Pancreas (tissue), 10 donors: ENCODE measurements at regions not wholly inside any gene's neighbourhood (a gene's known extent, or its start where the extent isn't known, plus 50 kb on each side); places are given as distances from the start of the nearest gene placed in this dataset.

ENCODE experiments used
- ATAC-seq, 4 donors: fragments of 200-7000 bp; cut with Tn5 transposase; one replicate each; pipeline versions ENCODE4 v1.8.0 to v1.9.1; 2020; ENCODE audit warnings: mild to moderate bottlenecking in 4 of 4, moderate library complexity in 4 of 4
- DNase-seq, 6 donors: peaks; one replicate each; pipeline ENCODE4 v3.0.0-alpha.2; 2020
- FAIRE-seq: peaks from 2 replicates; lab custom pipeline; 2012; peaks lifted over from hg19 to GRCh38; lab: Jason Lieb, UNC
- H3K27ac ChIP-seq, 4 donors: fragments of 200-600 bp; sonication (generic); 1 replicate in 3 of 4; 2 replicates in 1 of 4; pipeline versions ENCODE4 v1.5.0 to v1.8.0; 2020
- H3K27me3 ChIP-seq, 4 donors: fragments of 200-600 bp; one replicate each; pipeline ENCODE4 v1.8.0; 2021
- H3K36me3 ChIP-seq, 3 donors: fragments of 200-600 bp; sonication (generic) in 1 of 3; one replicate each; pipeline versions ENCODE4 v1.5.0 to v1.8.0; 2020 to 2021
- H3K4me1 ChIP-seq, 3 donors: fragments of 200-600 bp; one replicate each; pipeline ENCODE4 v1.8.0; 2021
- H3K4me3 ChIP-seq, 4 donors: fragments of 200-600 bp; sonication (generic) in 2 of 4; one replicate each; pipeline versions ENCODE4 v1.5.0 to v1.8.0; 2020 to 2021
- H3K9me3 ChIP-seq, 4 donors: fragments of 200-600 bp; one replicate each; pipeline ENCODE4 v1.8.0; 2021
- WGBS, 2 donors: extraction: QIAGEN DNeasy Blood & Tissue Kit; methylation state at CpG; one replicate each; pipeline ENCODE4 v1.1.7; 2013; 5-methylcytosine and 5-hydroxymethylcytosine counted together
- intact Hi-C, 3 donors: fragments of 100-400 bp; cut with DNase I; formaldehyde crosslinking; loops; one replicate each; pipeline versions ENCODE4 v1.11.1 to v1.14.2; 2022
- TF ChIP-seq, protein P1 (sequence below), 4 donors: fragments of 200-600 bp; sonication (generic) in 3 of 4; IDR thresholded peaks; one replicate each; pipeline versions ENCODE4 v1.5.0 to v1.8.0; 2021; ENCODE audit warnings: antibody characterized with exemption in 4 of 4
- donor health status: healthy with polysubstance abuse.
- donor health status: DM: no; HTN: no; CAD: no; lungs with moderate emphysema.
- donor health status: DM: no; HTN: no; CAD: no.
- donor health status: control.
- donor health status: control.
- donor health status: Bipolar disorder and iron deficiency.
- donor health status: DM: yes; HTN: yes; CAD: no.
- donor health status: DM: no; HTN: no; CAD: no.
- donor health status: DM: no; HTN: no; CAD: no.
- donor health status: DM: yes; HTN: yes; CAD: no.

DNA sequence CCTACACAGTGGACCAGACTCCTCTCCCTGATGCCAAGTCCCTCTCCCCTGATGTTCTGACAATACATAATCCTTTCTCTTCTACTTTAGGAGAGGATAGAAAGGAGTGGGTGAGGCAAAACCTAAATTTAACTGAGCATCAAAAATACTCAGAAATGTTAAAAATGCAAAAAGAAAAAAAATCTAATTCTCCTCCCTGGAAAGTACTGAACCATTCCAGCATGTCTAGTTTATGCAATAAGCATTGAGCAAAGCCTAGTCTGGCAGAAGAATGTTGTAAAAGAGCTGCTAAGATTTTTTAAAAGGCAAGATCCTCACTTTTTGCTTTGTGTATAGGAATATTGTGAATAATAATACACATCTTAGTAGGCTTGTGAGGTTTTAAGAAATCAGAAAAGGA lies 116.6 kb upstream of the STXBP5 start:
- FAIRE-seq (no peak), DNase-seq (no peak), ATAC-seq (no peak)
- Histone ChIP-seq H3K27me3 (no peaks in the 10 kb centered on the region), H3K4me1 (no peaks in the 10 kb centered on the region), H3K27ac (no peak overlapping the region), H3K9me3 (no peaks in the 10 kb centered on the region), H3K4me3 (no peak overlapping the region), H3K36me3 (no peaks in the 10 kb centered on the region)
- intact Hi-C loops, result no loop called here
- TF ChIP-seq, protein P1, sequence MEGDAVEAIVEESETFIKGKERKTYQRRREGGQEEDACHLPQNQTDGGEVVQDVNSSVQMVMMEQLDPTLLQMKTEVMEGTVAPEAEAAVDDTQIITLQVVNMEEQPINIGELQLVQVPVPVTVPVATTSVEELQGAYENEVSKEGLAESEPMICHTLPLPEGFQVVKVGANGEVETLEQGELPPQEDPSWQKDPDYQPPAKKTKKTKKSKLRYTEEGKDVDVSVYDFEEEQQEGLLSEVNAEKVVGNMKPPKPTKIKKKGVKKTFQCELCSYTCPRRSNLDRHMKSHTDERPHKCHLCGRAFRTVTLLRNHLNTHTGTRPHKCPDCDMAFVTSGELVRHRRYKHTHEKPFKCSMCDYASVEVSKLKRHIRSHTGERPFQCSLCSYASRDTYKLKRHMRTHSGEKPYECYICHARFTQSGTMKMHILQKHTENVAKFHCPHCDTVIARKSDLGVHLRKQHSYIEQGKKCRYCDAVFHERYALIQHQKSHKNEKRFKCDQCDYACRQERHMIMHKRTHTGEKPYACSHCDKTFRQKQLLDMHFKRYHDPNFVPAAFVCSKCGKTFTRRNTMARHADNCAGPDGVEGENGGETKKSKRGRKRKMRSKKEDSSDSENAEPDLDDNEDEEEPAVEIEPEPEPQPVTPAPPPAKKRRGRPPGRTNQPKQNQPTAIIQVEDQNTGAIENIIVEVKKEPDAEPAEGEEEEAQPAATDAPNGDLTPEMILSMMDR (IDR thresholded peaks at IDR 0.05), result no peak

DNA sequence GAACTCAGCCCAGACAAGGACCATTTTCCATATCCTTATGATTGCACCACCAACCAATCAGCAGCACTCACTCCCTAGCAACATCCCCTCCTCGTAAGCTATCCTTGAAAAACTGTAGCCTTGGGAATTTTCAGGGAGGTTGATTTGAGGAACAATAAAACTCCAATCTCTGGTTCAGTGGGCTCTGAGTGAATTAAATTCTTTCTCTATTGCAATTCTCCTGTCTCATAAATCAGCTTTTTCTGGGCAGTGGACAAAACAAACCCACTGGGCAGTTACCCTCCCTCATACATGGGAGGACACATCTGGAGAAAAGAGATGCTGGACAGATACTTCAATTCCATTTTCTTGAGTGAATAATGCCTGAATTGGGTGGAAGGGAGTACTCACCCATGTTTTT lies 115.4 kb upstream of the STXBP5 start:
- Histone ChIP-seq H3K9me3 (no peaks in the 10 kb centered on the region), H3K27ac (no peak overlapping the region), H3K27me3 (no peaks in the 10 kb centered on the region), H3K4me1 (no peaks in the 10 kb centered on the region), H3K4me3 (no peak overlapping the region), H3K36me3 (no peaks in the 10 kb centered on the region)
- FAIRE-seq, result no peak
- DNase-seq, result no peak
- ATAC-seq, result no peak
- 97% methylated on average over 1 of the region's 1 CpG for WGBS, 2 donors
- intact Hi-C loops, result no loop called here
- TF ChIP-seq, protein P1 (IDR thresholded peaks at IDR 0.05), result no peak

DNA sequence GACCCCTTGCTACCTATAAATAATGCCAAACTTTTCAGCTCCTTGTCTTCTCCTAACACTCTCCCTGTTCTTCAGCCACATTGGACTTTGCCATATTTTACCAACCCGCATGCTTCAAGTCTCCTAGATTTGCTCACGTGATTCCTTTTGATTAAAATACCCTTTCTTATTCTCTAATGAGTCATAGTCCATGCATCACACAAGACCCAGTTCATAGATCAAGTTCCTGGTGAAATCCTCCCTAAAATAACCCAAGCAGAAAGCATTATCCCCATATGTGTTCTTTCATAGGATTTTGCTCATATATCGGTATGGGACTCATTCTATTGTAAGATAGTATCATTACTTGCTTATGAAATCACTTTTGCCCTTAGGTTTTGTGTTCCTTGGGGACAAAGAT lies 108.9 kb upstream of the STXBP5 start:
- no peak for ATAC-seq
- H3K9me3 ChIP-seq, result no peaks in the 10 kb centered on the region
- no peak for DNase-seq

DNA sequence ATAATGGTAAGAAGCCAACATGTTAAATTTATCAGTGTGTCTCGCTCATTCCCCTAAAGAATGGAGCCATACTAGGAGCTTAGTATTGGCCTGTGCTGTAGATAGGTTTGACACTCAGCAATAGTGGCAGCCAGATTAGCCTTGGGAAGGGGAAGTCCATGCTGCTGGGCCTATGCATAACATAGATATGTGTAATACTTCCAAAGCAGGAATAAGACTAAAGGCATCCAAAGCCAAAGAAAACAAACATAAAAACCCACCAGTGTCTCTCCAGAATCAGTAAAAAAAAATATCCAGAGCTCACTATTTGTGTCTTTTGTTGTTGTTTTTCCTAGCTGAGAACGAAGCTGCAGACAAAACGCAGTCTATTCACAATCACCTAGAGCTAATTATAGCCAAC lies 104.2 kb upstream of the STXBP5 start:
- DNase-seq (no peak), FAIRE-seq (no peak), ATAC-seq (no peak)
- no peaks in the 10 kb centered on the region for H3K36me3 ChIP-seq
- intact Hi-C loops, result no loop called here
- no peak overlapping the region for H3K4me3 ChIP-seq
- no peaks in the 10 kb centered on the region for H3K4me1 ChIP-seq
- no peaks in the 10 kb centered on the region for H3K9me3 ChIP-seq
- TF ChIP-seq, protein P1 (IDR thresholded peaks at IDR 0.05), result no peak
- H3K27ac ChIP-seq, result no peak overlapping the region
- H3K27me3 ChIP-seq, result no peaks in the 10 kb centered on the region
- 92 to 98% methylated on average over 3 of the region's 3 CpGs for WGBS, 2 donors

More for the DNA sequence above, 108.9 kb upstream of the STXBP5 start:
- 92 to 98% methylated on average over 3 of the region's 3 CpGs for WGBS, 2 donors
- Histone ChIP-seq H3K4me1 (no peaks in the 10 kb centered on the region), H3K4me3 (no peak overlapping the region), H3K27ac (no peak overlapping the region), H3K27me3 (no peaks in the 10 kb centered on the region), H3K36me3 (no peaks in the 10 kb centered on the region)
- intact Hi-C loops, result no loop called here
- FAIRE-seq, result no peak
- TF ChIP-seq, protein P1 (IDR thresholded peaks at IDR 0.05), result no peak

DNA sequence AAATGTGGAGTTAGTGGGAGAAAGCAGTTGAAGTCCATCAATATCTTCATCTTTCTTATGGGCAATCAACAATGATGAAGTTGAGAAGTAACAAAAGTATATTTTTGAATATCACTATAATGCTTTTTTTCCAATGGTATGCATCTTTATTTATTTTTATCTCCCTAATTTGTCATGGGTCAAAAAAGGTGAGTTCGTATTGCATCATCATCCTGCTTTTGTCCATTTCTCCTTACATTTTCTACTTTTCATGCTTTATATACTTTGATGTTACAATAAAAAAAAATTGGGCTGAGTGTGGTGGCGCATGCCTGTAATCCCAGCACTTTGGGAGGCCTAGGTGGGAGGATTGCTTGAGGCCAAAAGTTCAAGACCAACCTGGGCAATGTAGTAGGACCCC lies 101.2 kb upstream of the STXBP5 start:
- Histone ChIP-seq H3K9me3 (no peaks in the 10 kb centered on the region), H3K4me3 (no peak overlapping the region), H3K27ac (no peak overlapping the region), H3K4me1 (no peaks in the 10 kb centered on the region), H3K36me3 (no peaks in the 10 kb centered on the region), H3K27me3 (no peaks in the 10 kb centered on the region)
- DNase-seq (no peak), FAIRE-seq (no peak), ATAC-seq (no peak)
- intact Hi-C loops, result no loop called here
- TF ChIP-seq, protein P1 (IDR thresholded peaks at IDR 0.05), result no peak
- WGBS, 2 donors, result 97 to 99% methylated on average over 2 of the region's 2 CpGs
